AG10803 (cell line): ENCODE measurements at regions not wholly inside any gene's neighbourhood (a gene's known extent, or its start where the extent isn't known, plus 50 kb on each side); places are given as distances from the start of the nearest gene placed in this dataset.

Experiments
- DNase-seq: peaks from one replicate; pipeline ENCODE4 v3.0.0; 2010; ENCODE audit warnings: low read depth
- H3K4me3 ChIP-seq: 2 replicates; pipeline ENCODE4 v1.5.1; 2011; ENCODE audit warnings: mild to moderate bottlenecking, low read length, control low read depth
- TF ChIP-seq, protein P1 (sequence below): conservative IDR thresholded peaks from 2 replicates; pipeline ENCODE4 v1.5.1; 2011; ENCODE audit warnings: mild to moderate bottlenecking, low read length, control low read depth, inconsistent platforms

DNA sequence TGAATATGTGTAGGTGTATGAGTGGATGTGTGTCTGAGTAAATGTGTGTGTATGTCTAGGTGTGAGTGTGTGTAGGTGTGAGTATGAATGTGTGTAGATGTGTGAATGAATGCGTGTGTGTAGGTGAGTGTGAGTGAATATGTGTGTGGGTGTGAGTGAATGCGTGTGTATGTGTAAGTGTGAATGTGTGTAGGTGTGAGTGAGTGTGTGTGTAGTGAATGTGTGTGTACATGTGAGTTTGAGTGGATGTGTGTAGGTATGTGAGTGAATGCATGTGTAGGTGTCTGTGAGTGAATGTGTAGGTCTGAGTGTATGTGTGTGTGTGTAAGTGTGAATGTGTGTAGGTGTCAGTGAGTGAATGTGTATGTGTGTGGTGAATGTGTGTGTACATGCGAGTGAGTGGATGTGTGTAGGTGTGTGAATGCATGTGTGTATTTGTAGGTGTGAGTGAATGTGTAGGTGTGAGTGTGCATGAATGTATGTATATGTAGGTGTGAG lies 201.0 kb upstream of the ZNF536 start:
- TF ChIP-seq, protein P1, sequence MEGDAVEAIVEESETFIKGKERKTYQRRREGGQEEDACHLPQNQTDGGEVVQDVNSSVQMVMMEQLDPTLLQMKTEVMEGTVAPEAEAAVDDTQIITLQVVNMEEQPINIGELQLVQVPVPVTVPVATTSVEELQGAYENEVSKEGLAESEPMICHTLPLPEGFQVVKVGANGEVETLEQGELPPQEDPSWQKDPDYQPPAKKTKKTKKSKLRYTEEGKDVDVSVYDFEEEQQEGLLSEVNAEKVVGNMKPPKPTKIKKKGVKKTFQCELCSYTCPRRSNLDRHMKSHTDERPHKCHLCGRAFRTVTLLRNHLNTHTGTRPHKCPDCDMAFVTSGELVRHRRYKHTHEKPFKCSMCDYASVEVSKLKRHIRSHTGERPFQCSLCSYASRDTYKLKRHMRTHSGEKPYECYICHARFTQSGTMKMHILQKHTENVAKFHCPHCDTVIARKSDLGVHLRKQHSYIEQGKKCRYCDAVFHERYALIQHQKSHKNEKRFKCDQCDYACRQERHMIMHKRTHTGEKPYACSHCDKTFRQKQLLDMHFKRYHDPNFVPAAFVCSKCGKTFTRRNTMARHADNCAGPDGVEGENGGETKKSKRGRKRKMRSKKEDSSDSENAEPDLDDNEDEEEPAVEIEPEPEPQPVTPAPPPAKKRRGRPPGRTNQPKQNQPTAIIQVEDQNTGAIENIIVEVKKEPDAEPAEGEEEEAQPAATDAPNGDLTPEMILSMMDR, result no peak
- no peak for DNase-seq
- H3K4me3 ChIP-seq, result no peak overlapping the region

DNA sequence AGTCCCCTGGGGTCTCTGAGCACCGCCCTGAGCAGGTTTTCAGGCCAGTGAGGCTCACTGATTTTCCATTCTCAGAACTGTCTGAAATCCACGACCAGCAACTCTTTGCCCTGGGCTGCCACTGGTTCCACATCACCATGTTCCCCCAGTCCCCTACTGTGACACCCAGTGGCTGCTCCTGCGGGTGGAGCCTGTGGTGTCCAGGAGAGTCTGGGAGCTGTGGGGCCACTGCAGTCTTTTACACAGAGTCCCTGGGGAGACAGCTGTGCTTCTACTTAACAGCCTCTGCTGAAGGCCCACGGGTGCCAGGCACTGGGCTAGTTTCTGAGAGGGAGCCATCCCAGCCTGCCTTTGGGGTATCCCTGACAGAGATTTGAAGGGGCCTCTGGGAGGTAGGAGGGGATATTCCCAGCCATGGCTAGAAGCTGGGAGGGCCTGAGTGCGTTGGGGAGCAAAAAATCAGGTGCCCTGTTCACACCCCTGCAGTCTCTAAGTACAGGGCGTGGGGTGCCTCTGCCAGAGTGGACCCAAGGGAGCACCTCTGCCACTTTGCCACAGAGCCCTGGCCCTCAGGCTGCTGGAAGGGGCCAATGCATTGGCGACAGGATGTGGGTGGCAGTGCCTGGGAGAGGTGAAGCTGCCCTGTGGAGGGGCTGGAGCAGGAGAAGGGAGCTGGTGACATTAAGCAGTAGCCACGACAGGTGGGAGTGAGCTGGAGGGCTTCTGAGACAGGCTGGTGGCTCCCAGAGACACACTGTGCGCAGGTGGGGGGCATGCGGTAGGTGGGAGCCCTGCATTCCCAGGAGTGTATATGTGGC lies 200.2 kb upstream of the ZNF536 start:
- TF ChIP-seq, protein P1, result no peak
- DNase-seq, result no peak
- H3K4me3 ChIP-seq, result no peak overlapping the region

DNA sequence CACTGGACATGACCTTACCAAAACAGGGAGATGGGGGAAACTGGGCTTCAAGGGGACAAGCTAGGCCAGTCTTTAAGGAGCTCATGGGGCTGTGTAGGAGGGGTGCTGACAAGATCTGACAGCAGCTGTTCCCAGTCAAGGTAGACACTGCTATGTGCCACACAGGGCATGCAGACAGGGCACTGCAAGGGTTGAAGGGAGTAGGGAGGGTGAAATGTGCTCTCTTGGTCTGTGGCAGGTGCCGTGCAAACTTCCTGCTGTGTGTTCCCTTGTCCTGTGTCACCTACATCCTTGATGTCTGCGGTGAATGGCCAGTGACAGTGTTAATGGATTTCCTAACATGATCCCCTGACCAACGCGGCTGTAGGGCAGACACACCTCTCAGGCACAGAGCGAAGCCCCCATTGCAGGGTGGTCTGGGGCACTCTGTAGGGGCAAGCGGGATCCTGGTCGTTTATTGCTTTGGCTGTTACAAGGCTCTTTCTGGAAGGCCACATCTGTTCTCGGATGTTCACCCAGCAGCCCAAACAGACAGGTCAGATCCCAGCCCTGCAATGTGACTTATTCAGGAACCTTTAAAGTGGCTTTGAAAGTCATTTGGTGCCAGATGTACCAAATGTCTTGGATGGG lies 199.5 kb upstream of the ZNF536 start:
- no peak overlapping the region for H3K4me3 ChIP-seq
- DNase-seq, result no peak
- TF ChIP-seq, protein P1, result no peak

DNA sequence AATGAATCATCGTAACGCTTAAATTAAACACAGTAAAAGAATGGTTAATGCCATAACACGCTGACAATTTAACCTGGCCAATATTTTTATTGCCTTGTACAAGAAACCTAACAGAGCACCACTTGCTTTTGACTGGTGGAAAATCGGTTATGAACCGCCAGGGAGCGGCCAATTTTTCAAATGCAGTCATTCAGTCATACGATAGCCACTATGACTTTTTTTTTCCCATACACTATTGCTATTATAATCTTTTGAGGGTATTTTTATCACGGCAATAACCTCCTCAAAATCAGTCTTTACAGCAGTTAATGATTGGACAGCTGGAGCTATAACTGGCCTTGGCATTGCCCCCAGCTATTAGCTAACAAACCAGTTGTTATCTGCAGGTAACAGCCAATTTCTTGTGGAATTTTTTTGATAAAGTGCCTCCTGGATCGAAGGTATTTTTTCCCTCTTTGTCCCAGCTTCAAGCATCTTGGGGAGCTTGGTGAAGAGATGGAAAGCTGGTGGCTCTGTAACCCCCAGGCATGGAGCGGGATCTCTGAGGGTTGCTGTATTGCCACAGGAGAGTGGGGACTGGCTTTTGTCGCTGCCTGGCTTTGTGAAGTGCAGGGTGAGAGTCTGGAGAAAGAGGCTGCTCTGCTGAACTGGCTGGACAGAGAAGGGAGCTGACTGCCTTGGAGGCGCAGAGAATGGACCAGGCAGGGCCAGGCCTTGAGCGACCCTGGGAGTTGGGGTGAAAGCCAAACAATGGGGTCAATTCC lies 198.4 kb upstream of the ZNF536 start:
- no peak for DNase-seq
- TF ChIP-seq, protein P1, result no peak
- no peak overlapping the region for H3K4me3 ChIP-seq

DNA sequence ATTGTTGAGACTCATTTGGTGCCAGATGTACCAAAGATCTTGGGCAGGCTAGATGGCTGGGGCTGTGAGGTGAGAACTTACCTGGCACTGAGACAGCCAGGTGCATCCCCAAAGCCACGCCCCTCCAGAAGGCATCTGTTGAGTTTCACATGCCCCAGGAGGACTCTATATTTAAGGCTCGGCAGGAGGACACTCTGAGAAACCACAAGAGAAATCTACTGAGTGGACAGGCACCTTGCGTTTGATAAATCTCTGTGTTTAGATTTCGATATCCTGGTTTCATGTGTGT lies 197.9 kb upstream of the ZNF536 start:
- DNase-seq, result no peak
- TF ChIP-seq, protein P1, result no peak
- no peak overlapping the region for H3K4me3 ChIP-seq

DNA sequence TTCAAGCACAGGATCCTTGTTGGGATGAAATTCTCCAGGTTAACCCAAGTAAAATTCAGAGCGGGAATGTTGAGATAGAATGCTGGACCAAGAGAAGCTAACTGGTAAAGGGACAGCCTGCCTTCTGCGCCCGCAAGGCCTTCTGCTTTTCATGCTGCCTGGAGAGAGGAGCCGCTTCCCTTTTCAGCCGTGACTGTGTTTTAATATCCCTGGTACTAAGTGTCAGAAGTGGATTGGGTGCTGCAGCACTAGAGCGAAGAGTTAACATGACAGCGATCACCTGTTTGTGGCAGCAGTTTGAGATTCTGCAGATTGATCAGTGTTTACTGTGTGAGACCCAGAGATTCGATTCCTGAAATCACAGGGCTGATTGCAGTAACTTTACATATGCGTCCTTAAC lies 197.4 kb upstream of the ZNF536 start:
- no peak overlapping the region for H3K4me3 ChIP-seq
- DNase-seq, result no peak
- TF ChIP-seq, protein P1, result no peak
